HepG2 (cell line): ENCODE measurements at regions not wholly inside any gene's neighbourhood (a gene's known extent, or its start where the extent isn't known, plus 50 kb on each side); places are given as distances from the start of the nearest gene placed in this dataset.

Experiments used
- CEBPZ ChIP-seq: IDR thresholded peaks from 2 replicates; pipeline ENCODE4 v1.6.1; 2012; ENCODE audit warnings: low read length, improper control_type of control experiment
- DNMT1 ChIP-seq: sonication (generic); formaldehyde crosslinking; IDR thresholded peaks from 2 replicates; pipeline ENCODE4 v1.5.1; 2020; ENCODE audit warnings: mild to moderate bottlenecking, missing genetic modification reagents
- HMGA1 ChIP-seq: sonication (generic); formaldehyde crosslinking; conservative IDR thresholded peaks from 2 replicates; pipeline ENCODE4 v1.4.0; 2020; ENCODE audit warnings: missing genetic modification reagents
- HOXA7 ChIP-seq: sonication (generic); formaldehyde crosslinking; IDR thresholded peaks from 2 replicates; pipeline ENCODE4 v1.8.1; 2022; ENCODE audit warnings: mild to moderate bottlenecking, missing genetic modification reagents, moderate library complexity
- ISX ChIP-seq: sonication (generic); formaldehyde crosslinking; conservative IDR thresholded peaks from 2 replicates; pipeline ENCODE4 v1.5.0; 2020; ENCODE audit warnings: missing genetic modification reagents
- KLF9 ChIP-seq: IDR thresholded peaks from 2 replicates; pipeline ENCODE4 v1.6.1; 2016; ENCODE audit warnings: low read depth
- NFAT5 ChIP-seq: sonication (generic); formaldehyde crosslinking; IDR thresholded peaks from 2 replicates; pipeline ENCODE4 v1.4.0; 2020; ENCODE audit warnings: missing genetic modification reagents
- SAFB2 ChIP-seq: sonication (generic); formaldehyde crosslinking; IDR thresholded peaks from 2 replicates; pipeline ENCODE4 v1.5.1; 2020; ENCODE audit warnings: missing genetic modification reagents, low read depth, mild to moderate bottlenecking, borderline replicate concordance
- TFE3 ChIP-seq: IDR thresholded peaks from 2 replicates; pipeline ENCODE4 v1.6.1; 2016
- THYN1 ChIP-seq: sonication (generic); formaldehyde crosslinking; IDR thresholded peaks from 2 replicates; pipeline ENCODE4 v1.8.1; 2023; ENCODE audit warnings: low read depth, mild to moderate bottlenecking, moderate library complexity, missing genetic modification reagents, borderline replicate concordance
- ZNF124 ChIP-seq: sonication (generic); formaldehyde crosslinking; IDR thresholded peaks from 2 replicates; pipeline ENCODE4 v1.4.0; 2020; ENCODE audit warnings: missing genetic modification reagents
- ZNF225 ChIP-seq: sonication (generic); formaldehyde crosslinking; IDR thresholded peaks from 2 replicates; pipeline ENCODE4 v1.4.0; 2020; ENCODE audit warnings: mild to moderate bottlenecking, missing genetic modification reagents
- ZNF44 ChIP-seq: sonication (generic); formaldehyde crosslinking; IDR thresholded peaks from 2 replicates; pipeline ENCODE4 v1.5.1; 2020; ENCODE audit warnings: mild to moderate bottlenecking, missing genetic modification reagents
- ZNF451 ChIP-seq: sonication (generic); formaldehyde crosslinking; IDR thresholded peaks from 2 replicates; pipeline ENCODE4 v1.5.0; 2020; ENCODE audit warnings: mild to moderate bottlenecking, missing genetic modification reagents
- ZNF468 ChIP-seq: sonication (generic); formaldehyde crosslinking; IDR thresholded peaks from 2 replicates; pipeline ENCODE4 v1.8.0; 2022; ENCODE audit warnings: mild to moderate bottlenecking, moderate library complexity, missing genetic modification reagents
- ZNF543 ChIP-seq: sonication (generic); formaldehyde crosslinking; IDR thresholded peaks from 2 replicates; pipeline ENCODE4 v1.4.0; 2020; ENCODE audit warnings: mild to moderate bottlenecking, missing genetic modification reagents
- ZNF713 ChIP-seq: sonication (generic); formaldehyde crosslinking; IDR thresholded peaks from 2 replicates; pipeline ENCODE4 v1.4.0; 2020; ENCODE audit warnings: mild to moderate bottlenecking, missing genetic modification reagents
- ZNF747 ChIP-seq: sonication (generic); formaldehyde crosslinking; IDR thresholded peaks from 2 replicates; pipeline ENCODE4 v1.8.1; 2023; ENCODE audit warnings: missing genetic modification reagents, mild to moderate bottlenecking, borderline replicate concordance
- ZXDC ChIP-seq: sonication (generic); formaldehyde crosslinking; IDR thresholded peaks from 2 replicates; pipeline ENCODE4 v1.5.0; 2020; ENCODE audit warnings: mild to moderate bottlenecking, missing genetic modification reagents

GRCh38 chr12:115455268-115455681 lies 771.3 kb upstream of the TBX3 start (continued):
- TF ChIP-seq TFE3, result 0 out of 2 replicates have a peak, but pooled peaks have one; percentile 42
- no peak for TF ChIP-seq ZNF451 (CRISPR knock-in tag)
- no peak for TF ChIP-seq ZXDC (CRISPR knock-in tag)
- TF ChIP-seq ZNF713 (CRISPR knock-in tag), result no peak
- no peak for TF ChIP-seq KLF9 (CRISPR knock-in tag)
- no peak for TF ChIP-seq NFAT5 (CRISPR knock-in tag)
- no peak for TF ChIP-seq THYN1 (CRISPR knock-in tag)
- no peak for TF ChIP-seq ZNF468 (CRISPR knock-in tag)
- TF ChIP-seq DNMT1 (CRISPR knock-in tag), result no peak
- TF ChIP-seq ZNF44 (CRISPR knock-in tag), result no peak
- no peak for TF ChIP-seq CEBPZ
- TF ChIP-seq ZNF543 (CRISPR knock-in tag), result no peak
- TF ChIP-seq SAFB2 (CRISPR knock-in tag), result no peak
- no peak for TF ChIP-seq ISX (CRISPR knock-in tag)
- no peak for TF ChIP-seq HMGA1 (CRISPR knock-in tag)
- TF ChIP-seq ZNF225, result no peak
- TF ChIP-seq HOXA7 (CRISPR knock-in tag), result no peak
- TF ChIP-seq ZNF124 (CRISPR knock-in tag), result no peak
- no peak for TF ChIP-seq ZNF747 (CRISPR knock-in tag)
